RWPE2 (cell line): ENCODE measurements at regions not wholly inside any gene's neighbourhood (a gene's known extent, or its start where the extent isn't known, plus 50 kb on each side); places are given as distances from the start of the nearest gene placed in this dataset.
"Not testable (repeated sequence)": the region's sequence is repeated elsewhere in the genome, so short reads cannot be mapped to it uniquely, and the experiment has no call there.

ENCODE experiments used
- ATAC-seq: fragments of 200-7000 bp; cut with Tn5 transposase; 3 replicates; pipeline ENCODE4 v1.9.1; 2021; ENCODE audit warnings: low read depth
- DNase-seq: peaks from one replicate; pipeline ENCODE4 v3.0.0-alpha.2; 2020; ENCODE audit warnings: low spot score
- H3K27ac ChIP-seq: fragments of 450-650 bp; 2 replicates; pipeline ENCODE4 v1.5.1; 2017; ENCODE audit warnings: mild to moderate bottlenecking; ENCODE audit not compliant: poor library complexity, severe bottlenecking
- H3K27me3 ChIP-seq: fragments of 250-450 bp; sonication (Bioruptor Pico); 2 replicates; pipeline ENCODE4 v1.5.1; 2021; ENCODE audit warnings: mild to moderate bottlenecking, moderate library complexity; ENCODE audit not compliant: insufficient read depth, poor library complexity, severe bottlenecking
- H3K36me3 ChIP-seq: fragments of 250-450 bp; sonication (Bioruptor Pico); 2 replicates; pipeline ENCODE4 v1.5.1; 2020; ENCODE audit warnings: low read depth, mild to moderate bottlenecking, moderate library complexity
- H3K4me1 ChIP-seq: fragments of 250-450 bp; sonication (Bioruptor Pico); 2 replicates; pipeline ENCODE4 v1.5.1; 2021; ENCODE audit warnings: mild to moderate bottlenecking, moderate library complexity; ENCODE audit not compliant: insufficient read depth, poor library complexity, severe bottlenecking
- H3K4me3 ChIP-seq: fragments of 250-450 bp; sonication (Bioruptor Pico); 2 replicates; pipeline ENCODE4 v1.5.1; 2021; ENCODE audit warnings: mild to moderate bottlenecking, moderate library complexity; ENCODE audit not compliant: severe bottlenecking
- H3K9me3 ChIP-seq: fragments of 250-450 bp; sonication (Bioruptor Pico); 2 replicates; pipeline ENCODE4 v1.5.1; 2021; ENCODE audit warnings: mild to moderate bottlenecking, moderate library complexity; ENCODE audit not compliant: severe bottlenecking
- TF ChIP-seq, protein P1 (sequence below): fragments of 450-650 bp; IDR thresholded peaks from one replicate; pipeline ENCODE4 v1.5.1; 2017; ENCODE audit warnings: mild to moderate bottlenecking, moderate library complexity; ENCODE audit not compliant: poor library complexity, severe bottlenecking

DNA sequence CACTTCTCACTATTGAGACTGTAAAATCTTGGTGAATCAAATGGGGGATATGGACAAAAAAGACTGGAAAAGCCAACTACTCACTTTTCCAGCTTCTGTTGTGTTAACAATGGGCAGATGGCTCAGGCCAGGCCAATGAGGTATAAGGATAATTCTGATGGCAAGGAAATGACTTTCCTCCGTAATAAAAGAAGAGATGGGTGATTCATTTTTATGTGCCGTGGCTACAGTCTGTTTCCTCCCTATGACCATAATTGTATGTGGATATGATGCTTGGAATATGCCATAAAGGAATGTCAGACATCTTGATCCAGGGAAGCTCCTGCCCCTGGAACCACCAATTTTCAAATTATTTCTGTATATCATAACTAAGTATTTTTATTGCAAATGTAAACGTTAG lies 406.8 kb downstream of the CCDC85A start:
- TF ChIP-seq, protein P1, sequence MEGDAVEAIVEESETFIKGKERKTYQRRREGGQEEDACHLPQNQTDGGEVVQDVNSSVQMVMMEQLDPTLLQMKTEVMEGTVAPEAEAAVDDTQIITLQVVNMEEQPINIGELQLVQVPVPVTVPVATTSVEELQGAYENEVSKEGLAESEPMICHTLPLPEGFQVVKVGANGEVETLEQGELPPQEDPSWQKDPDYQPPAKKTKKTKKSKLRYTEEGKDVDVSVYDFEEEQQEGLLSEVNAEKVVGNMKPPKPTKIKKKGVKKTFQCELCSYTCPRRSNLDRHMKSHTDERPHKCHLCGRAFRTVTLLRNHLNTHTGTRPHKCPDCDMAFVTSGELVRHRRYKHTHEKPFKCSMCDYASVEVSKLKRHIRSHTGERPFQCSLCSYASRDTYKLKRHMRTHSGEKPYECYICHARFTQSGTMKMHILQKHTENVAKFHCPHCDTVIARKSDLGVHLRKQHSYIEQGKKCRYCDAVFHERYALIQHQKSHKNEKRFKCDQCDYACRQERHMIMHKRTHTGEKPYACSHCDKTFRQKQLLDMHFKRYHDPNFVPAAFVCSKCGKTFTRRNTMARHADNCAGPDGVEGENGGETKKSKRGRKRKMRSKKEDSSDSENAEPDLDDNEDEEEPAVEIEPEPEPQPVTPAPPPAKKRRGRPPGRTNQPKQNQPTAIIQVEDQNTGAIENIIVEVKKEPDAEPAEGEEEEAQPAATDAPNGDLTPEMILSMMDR = no peak
- ATAC-seq (no peak), DNase-seq (no peak)
- Histone ChIP-seq H3K36me3 (no peaks in the 10 kb centered on the region), H3K27me3 (no peaks in the 10 kb centered on the region), H3K27ac (no peak overlapping the region), H3K4me1 (no peaks in the 10 kb centered on the region), H3K9me3 (no peaks in the 10 kb centered on the region), H3K4me3 (no peak overlapping the region)

GRCh38 chr2:56606086-56606485 lies 422.3 kb downstream of the CCDC85A start:
- H3K9me3 ChIP-seq, H3K4me3 ChIP-seq, H3K4me1 ChIP-seq, H3K27me3 ChIP-seq, DNase-seq, H3K27ac ChIP-seq, H3K36me3 ChIP-seq, ATAC-seq: not testable (repeated sequence)

DNA sequence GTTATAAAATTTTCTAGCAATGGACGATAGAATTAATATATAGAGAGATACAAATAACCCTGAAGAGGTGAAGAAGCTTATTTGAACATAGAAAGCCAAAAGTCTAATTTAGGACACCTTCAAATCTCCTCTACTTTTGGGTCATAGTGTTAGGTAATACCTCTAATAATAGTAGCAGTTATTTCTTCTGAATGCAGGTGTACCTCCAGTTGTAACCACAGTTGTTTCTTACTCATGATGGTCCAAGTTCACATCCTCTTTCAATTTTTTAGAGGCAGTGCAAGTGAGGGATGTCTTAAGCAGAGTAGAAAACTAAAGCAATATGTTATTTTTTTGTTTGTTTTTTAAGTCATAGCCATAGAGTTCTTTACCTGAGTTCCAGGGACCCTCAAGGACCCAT lies 429.5 kb downstream of the CCDC85A start:
- Histone ChIP-seq H3K4me3 (no peak overlapping the region), H3K36me3 (no peaks in the 10 kb centered on the region), H3K4me1 (no peaks in the 10 kb centered on the region), H3K9me3 (no peaks in the 10 kb centered on the region), H3K27me3 (no peaks in the 10 kb centered on the region), H3K27ac (no peak overlapping the region)
- ATAC-seq (no peak), DNase-seq (no peak)
- TF ChIP-seq, protein P1 = no peak

GRCh38 chr2:56613920-56614319 lies 430.1 kb downstream of the CCDC85A start:
- no peak for ATAC-seq
- Histone ChIP-seq H3K36me3 (no peaks in the 10 kb centered on the region), H3K4me1 (no peaks in the 10 kb centered on the region), H3K27ac (no peak overlapping the region), H3K4me3 (no peak overlapping the region), H3K9me3 (no peaks in the 10 kb centered on the region), H3K27me3 (no peaks in the 10 kb centered on the region)
- TF ChIP-seq, protein P1 = no peak
- DNase-seq = no peak

- no peak overlapping the region for H3K4me3 ChIP-seq
- no peaks in the 10 kb centered on the region for H3K27me3 ChIP-seq
- TF ChIP-seq, protein P1 = no peak
- H3K4me1 ChIP-seq = no peaks in the 10 kb centered on the region
- no peaks in the 10 kb centered on the region for H3K9me3 ChIP-seq
- no peak for DNase-seq
- no peak overlapping the region for H3K27ac ChIP-seq
- no peak for ATAC-seq
- no peaks in the 10 kb centered on the region for H3K36me3 ChIP-seq
These were observed 432.0 kb downstream of the CCDC85A start for GRCh38 chr2:56615760-56616159.
